AG08396 (cell line): ENCODE measurements at regions not wholly inside any gene's neighbourhood (a gene's known extent, or its start where the extent isn't known, plus 50 kb on each side); places are given as distances from the start of the nearest gene placed in this dataset.
"Not testable (repeated sequence)": the region's sequence is repeated elsewhere in the genome, so short reads cannot be mapped to it uniquely, and the experiment has no call there.

Experiments used
- DNase-seq: peaks from one replicate; pipeline ENCODE4 v3.0.0; 2012; ENCODE audit warnings: low spot score, mixed read lengths

GRCh38 chr9:86614871-86615849, 260.9 kb upstream of the TUT7 start:
- DNase-seq: peak; percentile 40

GRCh38 chr9:86613943-86614342, 259.7 kb upstream of the TUT7 start:
- no peak for DNase-seq

- not testable (repeated sequence) for DNase-seq
These were observed 257.3 kb upstream of the TUT7 start for GRCh38 chr9:86611534-86611933.

GRCh38 chr9:86605303-86605702, 251.1 kb upstream of the TUT7 start:
- no peak for DNase-seq

- peak; percentile 14 for DNase-seq
These were observed 250.5 kb upstream of the TUT7 start for GRCh38 chr9:86604741-86605140.

- no peak for DNase-seq
These were observed 248.5 kb upstream of the TUT7 start for GRCh38 chr9:86602715-86603114.

- no peak for DNase-seq
These were observed 247.5 kb upstream of the TUT7 start for GRCh38 chr9:86601697-86602096.

- DNase-seq: no peak
These were observed 246.8 kb upstream of the TUT7 start for GRCh38 chr9:86600977-86601376.

GRCh38 chr9:86600291-86600690, 246.1 kb upstream of the TUT7 start:
- no peak for DNase-seq

GRCh38 chr9:86599561-86599960, 245.4 kb upstream of the TUT7 start:
- DNase-seq: no peak

- DNase-seq: no peak
These were observed 244.4 kb upstream of the TUT7 start for GRCh38 chr9:86598411-86599239.

- no peak for DNase-seq
These were observed 240.5 kb upstream of the TUT7 start for GRCh38 chr9:86594724-86595123.

- no peak for DNase-seq
These were observed 237.3 kb upstream of the TUT7 start for GRCh38 chr9:86591472-86591871.

- DNase-seq: no peak
These were observed 235.5 kb upstream of the TUT7 start for GRCh38 chr9:86589730-86590129.

- DNase-seq: no peak
These were observed 235.1 kb upstream of the TUT7 start for GRCh38 chr9:86589273-86589672.

- DNase-seq: no peak
These were observed 231.9 kb upstream of the TUT7 start for GRCh38 chr9:86586144-86586494.

GRCh38 chr9:86585422-86586143, 231.4 kb upstream of the TUT7 start:
- DNase-seq: peak; percentile 24

GRCh38 chr9:86580688-86581087, 226.5 kb upstream of the TUT7 start:
- no peak for DNase-seq

GRCh38 chr9:86578722-86579121, 224.5 kb upstream of the TUT7 start:
- no peak for DNase-seq

GRCh38 chr9:86577420-86578333, 223.5 kb upstream of the TUT7 start:
- DNase-seq: no peak

- DNase-seq: no peak
These were observed 221.8 kb upstream of the TUT7 start for GRCh38 chr9:86575825-86576525.
